RWPE1 (cell line): ENCODE measurements at regions not wholly inside any gene's neighbourhood (a gene's known extent, or its start where the extent isn't known, plus 50 kb on each side); places are given as distances from the start of the nearest gene placed in this dataset.

Source experiments
- CTCF ChIA-PET: fragments of 350-600 bp; sonication (Branson Sonifier 250); formaldehyde crosslinking; extraction: SDS; loops from one replicate; lab custom pipeline; 2021; lab: Yijun Ruan, JAX
- POLR2A ChIA-PET: fragments of 400-600 bp; formaldehyde crosslinking; extraction: SDS; loops from one replicate; lab custom pipeline; 2020; ENCODE audit warnings: antibody characterized with exemption; ENCODE audit not compliant: low non-redundant PET; lab: Yijun Ruan, JAX
- DNase-seq: peaks from one replicate; pipeline ENCODE4 v3.0.0; 2012; ENCODE audit warnings: low spot score
- H3K27ac ChIP-seq: fragments of 450-650 bp; 2 replicates; pipeline ENCODE4 v1.5.1; 2017
- CTCF ChIP-seq: fragments of 450-650 bp; conservative IDR thresholded peaks from 2 replicates; pipeline ENCODE4 v1.5.1; 2017; ENCODE audit warnings: low read depth, mild to moderate bottlenecking

GRCh38 chr5:174623433-174624019, 100.9 kb upstream of the MSX2 start:
- no peak for TF ChIP-seq CTCF
- ChIA-PET POLR2A (no interaction called here), CTCF (interaction anchor here (0.7 kb wide), 1 partner anchor 64 kb away, joined by 3 read pairs; no protein-coding TSS in a partner anchor)
- DNase-seq: no peak
- no peak overlapping the region for H3K27ac ChIP-seq

GRCh38 chr5:174624733-174625522, 99.5 kb upstream of the MSX2 start:
- POLR2A ChIA-PET: no interaction called here
- CTCF ChIA-PET: interaction anchor here (0.6 to 0.8 kb wide), 3 partner anchors 12 to 49 kb away, joined by 3 to 6 read pairs (median 3); no protein-coding TSS in a partner anchor
- DNase-seq: no peak
- no peak for TF ChIP-seq CTCF
- no peak overlapping the region for H3K27ac ChIP-seq

DNA sequence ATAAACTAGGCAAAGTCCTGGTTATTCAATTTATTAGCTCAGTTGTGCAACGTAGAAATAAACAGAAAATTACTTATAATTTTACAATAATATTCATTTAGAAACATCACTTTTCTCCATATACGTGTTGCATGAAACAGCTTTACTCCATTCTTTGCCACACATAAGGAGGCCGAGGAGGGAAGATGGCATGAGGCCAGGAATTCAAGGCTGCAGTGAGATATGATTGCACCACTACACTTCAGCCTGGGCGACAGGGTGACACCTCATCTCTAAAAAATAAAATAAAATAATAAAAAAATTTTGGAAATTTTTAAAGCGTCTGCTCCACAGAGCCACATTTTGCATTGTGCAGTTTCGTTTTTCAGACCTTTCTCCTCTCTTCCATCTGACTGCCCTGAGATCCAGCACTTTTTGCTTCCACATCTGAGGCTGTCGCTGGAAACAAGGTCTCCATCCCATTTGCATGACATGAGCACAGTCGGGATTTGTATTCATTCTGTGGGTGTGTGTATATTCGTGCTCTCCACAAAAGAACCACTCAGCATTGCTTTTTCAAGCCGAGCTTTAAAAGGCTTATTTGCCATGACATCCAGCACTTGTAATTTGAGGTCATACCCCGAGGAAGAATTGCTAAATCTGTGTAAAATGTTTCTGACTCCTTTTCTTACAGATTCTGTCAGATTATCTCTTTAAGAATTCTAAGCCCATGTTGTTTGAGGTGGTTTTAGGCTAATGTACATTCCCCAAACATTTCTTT, 98.6 kb upstream of the MSX2 start:
- TF ChIP-seq CTCF: no peak
- ChIA-PET CTCF (interaction anchor here (0.6 to 0.8 kb wide), 3 partner anchors 11 to 64 kb away, joined by 3 to 6 read pairs (median 3); no protein-coding TSS in a partner anchor), POLR2A (no interaction called here)
- DNase-seq: no peak
- no peak overlapping the region for H3K27ac ChIP-seq

DNA sequence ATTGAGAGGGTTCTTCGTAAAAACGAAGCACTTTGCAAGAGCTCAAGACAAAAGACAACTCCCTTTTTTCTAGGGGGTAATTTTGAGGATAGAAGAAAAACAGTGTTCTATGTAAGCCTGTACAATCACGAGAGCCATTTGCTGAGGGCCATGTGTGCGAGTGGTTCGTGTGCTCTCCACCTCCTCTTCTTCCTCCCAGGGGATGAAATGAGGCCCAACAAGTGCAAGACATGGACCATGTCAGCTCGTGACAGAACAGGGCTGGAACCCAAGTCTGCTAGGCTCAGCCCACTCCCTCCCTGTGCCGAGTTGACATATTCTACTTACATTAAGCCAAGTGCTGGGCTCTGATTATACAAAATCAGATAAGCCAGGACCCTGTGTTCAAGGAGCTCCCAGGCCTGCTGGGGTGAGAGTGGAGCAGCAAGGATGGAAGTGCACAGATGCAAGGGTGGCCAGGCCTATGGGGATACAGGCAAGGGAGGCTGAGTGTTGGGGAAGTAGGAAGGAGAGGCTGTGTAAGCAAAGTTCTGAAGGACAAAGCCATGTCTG, 97.9 kb upstream of the MSX2 start:
- POLR2A ChIA-PET: no interaction called here
- CTCF ChIA-PET: no interaction called here
- DNase-seq: no peak
- H3K27ac ChIP-seq: no peak overlapping the region
- TF ChIP-seq CTCF: no peak

- ChIA-PET POLR2A (no interaction called here), CTCF (interaction anchor here (0.7 kb wide), 1 partner anchor 11 kb away, joined by 3 read pairs; no protein-coding TSS in a partner anchor)
- no peak overlapping the region for H3K27ac ChIP-seq
- TF ChIP-seq CTCF: no peak
- no peak for DNase-seq
Observed at GRCh38 chr5:174636094-174636493, 88.3 kb upstream of the MSX2 start.

DNA sequence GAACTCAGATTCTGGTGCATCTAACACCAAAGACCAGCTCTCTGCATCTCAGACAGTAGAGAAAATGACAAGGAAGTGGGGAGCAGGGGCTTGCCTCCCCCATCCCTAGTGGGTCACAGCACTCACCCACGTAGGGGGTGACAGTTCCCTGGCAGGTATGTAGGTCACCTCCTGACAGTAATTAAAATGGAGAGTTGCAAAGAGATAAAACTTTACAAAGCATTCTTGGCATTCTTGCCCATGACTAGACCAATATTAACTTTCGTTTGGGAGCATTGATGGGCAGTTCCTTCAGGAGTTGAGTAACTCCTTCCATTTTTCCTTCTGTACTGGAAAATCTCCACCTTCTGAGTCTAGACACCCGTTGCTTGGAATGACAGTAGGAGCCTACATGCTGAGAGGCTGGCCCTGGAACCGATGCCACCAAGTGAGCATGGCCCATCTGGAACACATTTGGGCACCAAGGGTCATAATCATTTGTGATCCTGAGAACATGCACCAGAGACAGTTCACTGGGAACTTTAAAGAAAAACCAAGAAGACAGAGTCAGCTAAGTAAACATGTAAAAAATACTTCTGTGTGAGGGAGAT, 81.5 kb upstream of the MSX2 start:
- no peak for DNase-seq
- TF ChIP-seq CTCF: no peak
- H3K27ac ChIP-seq: no peak overlapping the region
- ChIA-PET POLR2A (no interaction called here), CTCF (no interaction called here)
